ENCODE measurements at regions not wholly inside any gene's neighbourhood (a gene's known extent, or its start where the extent isn't known, plus 50 kb on each side); places are given as distances from the start of the nearest gene placed in this dataset.

DNA sequence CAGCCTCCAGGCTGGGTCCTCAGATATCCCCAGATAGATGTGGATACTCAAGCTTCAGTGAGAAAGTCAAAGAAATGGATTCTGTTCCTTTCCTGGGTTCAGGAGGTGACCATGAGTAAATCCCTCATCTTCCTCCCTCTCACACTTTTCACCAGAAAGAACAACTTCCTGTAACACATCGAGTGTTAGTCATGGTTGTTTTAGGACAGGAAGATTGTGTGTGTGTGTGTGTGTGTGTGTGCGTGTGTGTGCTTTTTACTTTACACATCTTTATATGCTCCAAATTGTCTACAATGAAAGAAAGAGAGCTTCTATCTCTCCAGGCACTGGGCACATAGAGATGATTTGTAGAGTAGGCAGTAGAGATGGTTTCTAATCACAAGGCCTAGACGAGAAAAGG lies 139.9 kb downstream of the TBXT start:
- TF ChIP-seq EZH2 (IDR thresholded peaks at IDR 0.05; ENCODE audit: insufficient read depth, poor library complexity, severe bottlenecking): no peak
- no peak for TF ChIP-seq EZH2phosphoT487 (IDR thresholded peaks at IDR 0.05; ENCODE audit: insufficient read depth, low read depth)
